ENCODE measurements at regions not wholly inside any gene's neighbourhood (a gene's known extent, or its start where the extent isn't known, plus 50 kb on each side); places are given as distances from the start of the nearest gene placed in this dataset.

DNA sequence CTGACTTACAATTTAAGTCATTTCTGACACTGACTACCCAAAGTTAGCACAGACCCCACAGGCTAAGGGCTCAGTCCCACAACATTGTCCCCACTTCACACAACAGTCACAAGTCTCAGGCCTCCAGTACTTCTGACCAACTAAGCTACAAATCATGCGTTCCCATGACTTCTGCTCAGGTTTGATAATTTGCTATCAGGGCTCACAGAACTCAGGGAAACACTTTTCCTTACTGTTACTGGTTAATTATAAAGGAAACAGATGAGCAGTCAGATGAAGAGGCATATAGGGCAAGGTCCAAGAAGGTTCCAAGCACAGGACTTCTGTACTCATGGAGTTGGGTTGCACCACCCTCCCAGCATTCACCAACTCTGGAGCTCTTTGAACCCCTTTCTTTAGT, 151.2 kb upstream of the TNR start:
- DNase-seq (ENCODE audit: low read depth): no peak

DNA sequence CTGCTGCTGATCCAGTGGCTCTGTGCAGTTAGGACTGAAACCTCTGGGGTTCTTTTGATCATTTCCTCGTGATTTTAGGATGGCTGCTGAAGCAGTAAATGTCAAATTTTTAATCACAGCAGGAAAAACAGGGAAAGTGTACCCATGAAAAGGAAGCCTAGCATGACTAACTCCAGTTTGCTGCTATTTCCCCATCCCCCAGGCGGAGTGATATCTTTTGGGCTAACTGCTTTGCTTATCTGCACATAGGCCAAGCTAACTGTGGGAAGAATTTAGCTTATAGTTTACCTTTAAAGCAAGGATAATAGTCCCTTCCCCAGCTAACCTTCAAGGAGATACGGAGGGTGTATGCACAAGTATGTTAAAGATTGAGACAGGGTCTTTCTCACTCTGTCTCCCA, 149.8 kb upstream of the TNR start:
- no peak for DNase-seq (ENCODE audit: low read depth)

DNA sequence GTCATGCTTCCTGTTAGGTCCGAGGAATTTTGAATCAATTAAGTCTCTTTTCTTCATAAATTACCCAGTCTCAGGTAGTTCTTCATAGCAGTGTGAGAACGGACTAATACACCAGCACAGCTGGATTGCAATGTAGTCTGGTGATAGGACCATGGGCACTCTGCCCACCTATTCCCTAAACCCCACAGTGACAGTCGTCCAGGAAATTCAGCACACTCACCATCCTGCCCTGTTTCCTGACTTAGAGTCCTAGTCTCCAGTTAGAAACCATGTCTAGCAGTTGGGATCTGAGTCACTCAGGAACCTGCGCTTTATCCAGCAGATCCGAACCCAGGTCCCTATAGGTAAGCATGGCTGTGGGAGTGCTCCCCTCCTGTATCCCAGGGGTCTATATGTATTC, 149.3 kb upstream of the TNR start:
- no peak for DNase-seq (ENCODE audit: low read depth)

DNA sequence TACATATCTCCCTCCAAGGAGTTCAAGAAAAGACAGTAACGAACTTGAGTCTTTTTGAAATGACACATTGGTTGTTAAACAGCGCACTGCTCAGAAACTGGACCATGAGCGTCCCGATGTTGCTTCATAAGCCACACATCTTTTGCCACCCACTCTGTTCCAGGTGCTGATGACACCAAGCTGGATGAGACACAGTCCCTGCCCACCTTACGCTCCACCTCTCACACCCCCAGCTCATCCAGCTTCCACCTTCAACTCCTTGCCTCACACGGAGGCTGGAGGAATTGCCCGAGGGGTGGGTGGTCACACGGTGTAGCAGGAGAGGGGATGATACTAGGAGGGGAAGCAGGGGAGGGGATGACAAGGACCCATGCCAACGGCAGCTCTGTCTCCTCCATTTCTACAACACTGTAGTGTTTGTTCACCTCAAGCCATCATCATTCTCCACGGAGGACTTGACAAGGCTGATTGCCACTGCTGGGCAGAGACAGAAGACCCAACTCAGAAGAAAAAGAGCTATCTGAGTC, 148.5 kb upstream of the TNR start:
- DNase-seq (ENCODE audit: low read depth): no peak

DNA sequence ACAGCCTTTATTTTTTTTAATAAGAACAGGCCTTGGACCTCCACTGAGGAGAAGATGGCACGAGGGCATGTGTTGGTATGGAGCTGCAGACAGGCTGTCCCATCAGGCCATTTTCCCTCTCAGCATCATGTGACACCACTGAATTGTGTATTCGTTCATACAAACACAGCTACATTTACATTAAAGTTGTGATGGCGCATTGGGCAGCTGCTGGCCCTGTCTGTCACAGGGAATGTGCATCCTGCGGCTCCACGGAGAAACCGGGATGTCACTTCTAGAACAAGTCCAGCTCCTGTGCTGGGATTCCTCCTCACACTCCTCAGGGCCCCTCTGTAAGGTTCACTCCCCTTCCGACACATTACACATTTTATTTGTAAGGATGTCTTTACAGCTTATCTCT, 147.6 kb upstream of the TNR start:
- no peak for DNase-seq (ENCODE audit: low read depth)

DNA sequence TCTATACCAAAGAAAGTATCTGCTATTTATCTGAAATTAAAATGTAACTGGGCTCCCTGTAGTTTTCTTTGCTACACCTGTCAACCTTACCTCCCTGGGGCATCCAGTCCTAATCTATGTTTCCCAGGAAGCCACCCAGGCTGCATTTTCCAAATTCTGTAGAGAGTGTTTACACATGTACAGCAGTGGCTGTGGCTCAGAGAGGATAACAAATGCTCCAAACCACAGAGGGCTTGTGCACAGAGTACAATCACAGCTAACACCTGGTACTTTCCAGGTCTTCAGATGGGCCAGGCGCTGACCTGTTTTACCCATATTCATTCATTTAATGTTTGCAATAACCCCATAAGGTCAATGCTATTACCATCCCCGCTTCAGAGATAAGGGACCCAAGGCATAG, 146.5 kb upstream of the TNR start:
- no peak for DNase-seq (ENCODE audit: low read depth)

DNA sequence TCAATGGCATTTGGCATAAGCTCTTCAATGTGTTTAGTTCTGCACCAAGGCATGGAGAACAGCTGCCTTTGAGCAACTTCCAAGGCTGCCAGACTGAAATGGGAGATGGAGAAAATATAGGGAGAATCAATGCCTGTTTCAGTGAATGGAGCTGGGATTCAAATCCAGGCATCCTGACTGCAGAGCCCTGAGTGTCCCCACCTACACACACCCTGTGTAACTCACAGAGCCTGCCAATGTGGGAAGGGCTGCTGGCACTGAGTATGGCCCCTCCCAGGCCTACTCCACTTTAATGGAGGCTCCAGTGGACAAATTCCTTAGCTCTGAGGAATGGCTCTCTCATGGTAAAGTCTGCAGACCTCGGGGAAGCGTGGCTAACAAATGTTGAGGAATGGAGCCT, 145.6 kb upstream of the TNR start:
- DNase-seq (ENCODE audit: low read depth): no peak

DNA sequence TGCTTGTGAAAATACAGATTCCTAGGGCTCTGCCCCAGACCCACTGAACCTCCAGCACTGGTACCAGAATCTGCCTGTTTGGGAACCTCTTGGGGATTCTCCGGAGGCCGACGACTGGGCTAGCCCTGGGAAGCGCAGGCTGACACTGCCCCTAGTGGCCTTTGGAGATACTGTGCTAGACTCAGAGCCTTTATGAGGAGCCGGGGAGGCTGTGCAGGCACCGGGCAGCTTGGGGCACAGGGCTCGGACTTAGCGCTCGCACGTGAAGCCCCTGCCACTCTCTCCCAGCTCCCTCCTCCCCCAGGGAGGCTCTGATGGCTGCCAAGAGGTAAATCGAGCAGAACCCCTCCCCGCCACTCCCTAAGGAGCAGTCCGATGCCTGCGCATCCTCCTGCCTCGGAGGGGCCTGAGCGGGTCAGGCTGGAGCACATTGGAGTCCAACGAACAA, 144.6 kb upstream of the TNR start:
- peak; percentile 45 for DNase-seq (ENCODE audit: low read depth)

DNA sequence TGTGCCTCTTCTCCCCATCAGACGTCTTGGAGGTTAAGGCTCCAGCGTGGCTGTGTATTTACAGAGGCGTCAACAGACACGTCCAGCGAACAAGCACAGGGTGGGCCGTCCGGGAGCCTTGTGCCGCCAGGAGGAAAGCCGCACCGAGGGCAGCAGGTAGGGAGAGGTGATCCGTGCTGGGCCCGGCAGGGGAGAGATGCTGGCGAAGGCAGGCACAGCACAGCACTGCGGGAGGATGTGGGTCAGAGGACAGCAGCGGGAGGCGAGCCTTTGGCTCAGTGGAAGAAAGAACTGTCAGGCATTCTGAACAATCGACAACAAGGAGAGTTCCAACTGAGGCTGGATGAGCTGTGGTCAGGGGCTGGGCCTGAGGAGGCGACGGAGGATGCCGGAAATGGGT, 144.1 kb upstream of the TNR start:
- DNase-seq (ENCODE audit: low read depth): no peak

DNA sequence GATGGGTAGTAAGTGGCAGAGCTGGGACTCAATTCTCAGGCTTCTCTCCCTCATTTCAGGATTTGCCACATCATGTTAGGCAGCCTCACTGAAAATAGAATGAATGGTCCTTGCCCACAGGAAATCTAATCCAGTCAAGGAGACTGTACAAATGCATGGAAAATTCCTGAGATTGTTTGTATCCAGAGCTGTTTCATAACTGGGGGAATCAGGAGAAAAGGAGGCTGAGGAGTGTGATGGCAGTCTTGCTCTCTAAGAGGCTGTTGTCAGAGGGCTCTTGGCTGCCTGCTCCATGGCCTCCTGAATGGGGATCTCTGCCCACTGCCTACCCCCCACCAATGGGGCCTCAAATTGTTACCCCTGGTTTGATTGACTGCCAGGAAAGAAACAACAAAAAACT, 141.9 kb upstream of the TNR start:
- DNase-seq (ENCODE audit: low read depth): no peak

DNA sequence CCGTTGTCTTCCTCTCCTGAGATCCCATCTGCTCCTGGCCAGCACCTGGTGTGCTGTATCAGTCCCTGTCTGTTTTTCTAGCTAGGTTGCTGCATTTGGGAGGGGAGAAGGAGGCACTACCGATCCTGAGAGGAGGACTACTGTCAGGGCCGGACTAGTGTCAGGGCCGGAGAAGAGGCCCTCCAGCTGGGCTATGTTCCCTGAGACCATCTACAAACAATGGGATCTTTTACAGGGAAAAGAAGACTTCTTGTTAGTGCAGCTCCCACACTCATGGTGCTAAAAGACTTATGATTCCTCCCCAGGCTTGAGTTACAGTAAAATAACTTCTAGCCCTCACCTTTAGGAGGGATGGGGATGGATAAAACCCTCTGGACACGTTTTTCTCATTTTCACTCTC, 141.0 kb upstream of the TNR start:
- DNase-seq (ENCODE audit: low read depth): no peak

DNA sequence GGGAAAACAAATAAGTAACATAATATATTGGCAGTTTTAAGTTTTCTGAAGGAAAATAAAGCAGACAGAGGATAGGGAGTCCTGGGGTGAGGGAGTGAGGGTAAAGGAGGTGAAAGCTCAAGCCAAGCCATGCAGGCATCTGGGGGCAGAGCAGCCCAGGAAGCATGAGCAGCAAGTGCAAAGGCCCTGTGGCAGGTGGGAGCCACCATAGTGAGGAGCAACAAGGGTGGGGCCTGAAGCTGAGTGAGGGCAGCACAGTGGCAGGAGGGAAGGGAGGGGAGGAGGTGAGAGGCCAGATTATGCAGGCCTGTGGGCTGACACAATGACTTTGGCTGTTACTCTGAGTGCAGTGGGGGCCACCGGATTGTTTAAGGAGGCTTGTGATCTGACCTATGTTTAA, 138.8 kb upstream of the TNR start:
- DNase-seq (ENCODE audit: low read depth): no peak

DNA sequence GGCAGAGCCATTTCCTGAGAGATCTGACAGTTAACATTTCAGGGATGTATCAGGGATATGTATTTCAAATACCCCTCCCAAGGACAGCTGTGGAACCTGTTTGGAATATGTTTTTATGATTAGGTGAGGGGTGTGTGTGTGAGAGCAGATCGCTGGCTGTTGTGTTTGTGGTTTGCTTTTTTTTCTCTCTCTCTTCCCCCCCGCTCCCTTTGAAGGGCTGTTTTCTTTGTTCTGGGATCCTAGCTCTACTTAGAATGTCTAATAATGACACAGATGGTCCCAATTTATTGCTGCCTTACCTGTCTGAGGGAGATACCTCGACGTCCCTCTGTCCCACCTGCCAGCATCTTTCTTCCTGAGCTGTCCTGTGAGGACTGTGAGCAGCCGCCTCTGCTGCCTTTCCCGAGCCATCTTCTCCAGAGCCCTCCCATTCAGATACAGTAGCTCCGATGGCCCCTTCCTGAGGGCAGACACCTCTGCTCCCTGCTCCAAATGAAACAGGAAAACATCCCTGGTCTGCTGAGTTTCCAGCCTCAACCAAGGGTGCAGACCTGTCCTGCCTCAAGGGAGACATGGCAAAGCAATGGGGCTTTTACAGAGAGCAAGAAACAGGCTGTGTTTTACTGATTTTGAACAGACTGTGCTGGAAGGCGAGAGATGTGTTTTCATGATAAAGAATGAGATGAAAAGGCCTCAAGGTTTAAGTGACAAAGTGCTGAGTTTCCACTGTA, 138.0 kb upstream of the TNR start:
- no peak for DNase-seq (ENCODE audit: low read depth)

DNA sequence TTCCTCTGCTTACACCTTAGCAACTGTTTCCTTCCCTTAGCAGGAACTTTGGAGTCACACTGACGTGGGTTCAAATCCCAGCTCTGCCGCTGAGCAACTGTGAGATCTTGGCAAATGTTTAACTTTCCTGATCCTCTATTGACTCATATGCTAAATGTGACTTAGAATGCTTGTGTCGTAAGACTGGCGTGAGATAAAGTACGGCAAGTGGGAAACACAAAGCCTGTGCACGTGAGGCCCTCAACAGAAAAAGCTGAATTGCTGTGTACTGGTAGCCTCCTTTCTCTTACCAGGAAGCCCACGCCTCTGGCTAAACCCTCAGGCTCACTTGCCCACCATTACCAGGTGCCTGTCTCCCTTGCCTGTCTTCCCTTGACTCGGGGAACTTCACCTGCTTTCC, 135.4 kb upstream of the TNR start:
- no peak for DNase-seq (ENCODE audit: low read depth)

DNA sequence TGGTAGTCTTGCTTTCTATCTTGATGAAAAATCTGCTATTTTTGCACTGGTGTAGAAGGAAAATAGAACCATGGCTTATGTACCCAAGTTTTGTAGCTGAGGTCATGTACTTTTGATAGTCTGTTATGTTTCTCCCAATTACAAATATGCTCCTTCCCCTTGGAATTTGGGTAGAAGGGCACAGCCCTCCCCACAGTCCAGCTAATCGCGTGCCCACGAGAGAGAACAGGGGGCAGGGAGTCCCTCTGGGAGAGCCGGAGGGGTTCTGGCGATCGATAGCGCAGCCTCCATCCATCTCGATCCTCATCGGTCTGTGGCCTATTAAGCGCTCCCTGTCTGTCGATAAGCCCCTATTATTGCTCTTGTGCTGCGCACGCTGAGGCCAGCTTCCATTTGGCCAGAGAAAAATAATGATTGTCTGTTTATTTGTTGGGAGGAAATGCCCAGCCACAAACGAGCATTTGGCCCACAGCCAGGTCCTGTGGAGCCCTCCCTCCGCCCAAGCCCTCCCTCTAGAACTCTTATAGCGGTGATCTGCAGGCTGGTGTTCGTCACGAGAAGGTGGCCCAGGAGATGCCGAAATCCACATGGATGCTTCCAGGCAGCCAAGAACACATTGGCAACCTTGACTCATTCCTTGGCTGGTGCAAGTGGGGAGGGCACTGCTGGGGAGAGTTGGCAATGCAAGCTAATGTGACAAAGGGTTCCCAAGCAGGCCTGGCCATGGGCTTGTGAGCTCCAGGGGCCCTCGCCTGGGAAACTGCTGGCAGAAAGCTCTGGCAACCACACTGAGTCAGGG, 134.7 kb upstream of the TNR start:
- DNase-seq (ENCODE audit: low read depth): peak; percentile 3

DNA sequence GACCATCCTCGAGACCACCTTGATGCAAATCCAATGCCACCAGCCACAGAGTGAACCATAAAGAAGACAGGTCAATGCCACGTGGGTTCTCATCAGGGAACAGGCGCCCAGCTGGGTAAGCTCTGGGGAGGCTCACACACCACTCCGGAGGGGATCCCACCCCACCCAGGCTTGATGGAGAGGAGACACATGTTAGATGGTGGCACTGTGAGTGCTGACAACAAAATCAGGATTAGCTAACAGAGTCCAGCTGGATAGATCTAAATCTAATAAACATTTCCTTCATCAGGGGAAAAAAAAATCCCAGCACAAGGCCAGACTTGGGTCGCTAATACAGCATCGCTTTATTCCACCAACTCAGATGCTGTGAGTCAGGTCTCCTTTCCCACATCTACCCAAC, 132.2 kb upstream of the TNR start:
- DNase-seq (ENCODE audit: low read depth): no peak

DNA sequence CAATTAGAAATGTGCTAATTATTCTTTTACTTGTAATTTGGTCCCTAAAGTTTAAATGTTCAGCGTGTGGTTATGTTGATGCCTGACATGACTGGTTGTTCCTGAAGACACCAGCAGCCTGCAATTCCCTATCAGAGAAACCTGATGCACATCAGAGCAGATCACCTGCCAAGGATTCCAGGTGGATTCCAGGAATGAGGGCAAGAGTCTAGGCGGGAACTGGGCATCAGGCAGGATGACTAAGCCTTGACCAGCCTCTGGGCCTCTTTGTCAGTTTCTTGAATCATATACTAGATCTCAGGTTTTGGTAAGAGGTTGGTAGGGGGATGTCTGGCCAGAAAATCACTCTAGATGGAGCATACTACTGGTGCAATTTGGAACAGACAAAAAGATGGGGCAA, 130.7 kb upstream of the TNR start:
- DNase-seq (ENCODE audit: low read depth): no peak

DNA sequence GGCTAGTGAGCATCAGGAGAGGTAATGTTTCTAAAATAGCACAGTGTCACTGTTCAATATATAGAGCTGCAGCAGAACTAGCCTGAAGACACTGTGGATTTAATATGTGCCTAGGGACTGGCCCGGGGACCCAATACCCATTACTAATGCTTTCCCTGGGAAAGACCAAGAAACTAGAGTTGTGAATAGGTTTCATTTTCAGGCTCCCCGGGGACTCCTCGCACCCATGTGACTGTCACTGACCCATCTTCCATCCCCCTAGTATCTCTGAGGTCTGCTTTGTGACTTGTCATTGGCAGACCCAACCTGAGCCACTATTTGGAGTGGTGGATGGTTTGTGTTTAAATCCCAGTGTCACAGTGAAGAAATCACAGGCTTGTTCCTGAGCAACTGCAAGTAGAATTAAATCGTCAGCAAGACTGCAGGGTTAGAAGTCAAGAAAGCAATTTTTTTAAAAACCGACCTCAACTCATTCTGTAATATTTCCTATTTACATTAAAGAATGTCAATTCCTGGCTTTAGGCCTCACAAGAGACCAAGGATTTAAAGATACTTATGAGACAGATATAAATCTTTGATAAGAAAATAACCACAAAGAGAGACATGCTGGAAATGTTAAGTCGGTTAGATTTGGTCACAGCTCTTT, 130.0 kb upstream of the TNR start:
- no peak for DNase-seq (ENCODE audit: low read depth)

DNA sequence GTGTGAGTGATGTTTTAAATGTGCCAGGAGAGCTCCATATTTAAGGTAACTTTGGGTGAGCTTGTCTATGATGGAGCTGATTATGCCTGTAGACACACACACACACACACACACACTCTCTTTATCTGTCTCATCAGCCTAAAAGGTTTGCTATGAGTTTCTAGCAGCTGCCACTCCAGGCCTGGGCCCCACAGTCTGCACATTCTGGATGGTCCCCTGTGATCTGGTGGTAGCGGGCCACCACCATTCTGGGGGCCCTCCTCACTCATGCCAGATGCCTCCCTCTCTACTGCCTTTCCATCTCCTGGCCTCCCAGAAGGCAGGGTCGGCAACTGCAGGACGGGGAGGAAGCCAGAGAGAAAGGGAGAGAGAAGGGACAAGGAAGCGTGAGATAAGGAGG, 129.2 kb upstream of the TNR start:
- no peak for DNase-seq (ENCODE audit: low read depth)

DNA sequence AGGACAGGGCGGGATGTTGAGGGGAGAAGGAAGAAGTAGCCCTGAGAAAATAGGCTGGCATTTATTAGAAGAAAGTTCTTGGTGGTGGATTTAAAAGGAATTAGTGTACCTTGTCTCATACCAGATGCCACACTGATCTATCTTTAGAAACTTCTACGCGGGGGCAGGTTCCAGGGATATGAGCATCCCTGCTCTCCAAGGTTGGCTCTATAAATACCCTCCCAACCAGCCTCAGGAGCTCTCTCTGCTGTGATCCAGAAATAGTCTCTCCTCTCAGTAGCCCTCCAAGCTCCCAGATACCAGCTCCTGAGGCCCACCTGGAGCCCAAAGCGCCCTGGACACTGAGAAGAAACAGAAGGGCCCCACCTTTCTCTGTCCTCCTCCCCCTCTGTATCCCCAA, 128.3 kb upstream of the TNR start:
- DNase-seq (ENCODE audit: low read depth): no peak

DNA sequence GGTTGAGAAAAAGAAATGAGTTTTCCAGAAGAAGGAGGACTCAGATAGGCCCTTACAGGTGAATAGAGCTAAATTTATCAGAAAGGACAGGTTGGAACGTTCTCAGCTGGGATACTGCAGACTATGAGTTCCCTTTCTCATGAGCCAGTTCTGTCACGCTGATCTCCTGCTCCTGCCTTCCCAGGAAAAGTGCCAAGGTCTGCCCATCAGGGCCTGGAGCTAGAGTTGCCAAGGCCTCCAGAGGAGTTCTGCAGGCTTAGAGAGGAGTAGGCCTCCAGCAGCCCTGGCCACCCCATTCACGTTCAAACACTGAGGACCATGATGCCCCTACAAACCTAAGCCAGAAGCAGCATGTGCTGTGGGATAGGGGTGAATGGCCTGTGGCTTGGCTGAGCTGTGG, 126.8 kb upstream of the TNR start:
- DNase-seq (ENCODE audit: low read depth): no peak

DNA sequence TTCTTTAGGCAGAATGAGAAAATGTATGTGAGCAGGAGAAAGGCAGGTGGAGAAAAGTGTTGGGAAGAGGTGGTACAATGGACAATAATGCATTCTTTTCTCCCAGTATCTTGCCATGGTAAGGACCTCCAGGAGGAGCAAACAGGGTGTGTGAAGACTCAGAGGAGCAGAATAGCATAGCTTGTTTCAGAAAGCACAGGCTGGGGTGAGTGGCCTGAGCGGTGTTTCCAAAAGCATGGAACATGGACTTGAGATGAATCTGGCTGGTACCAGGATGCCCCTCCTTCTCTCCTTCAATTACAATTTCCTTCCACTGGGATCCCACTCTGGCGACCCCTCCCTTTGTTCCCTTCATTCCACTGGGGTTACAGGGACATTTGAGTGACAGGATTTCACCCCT, 123.4 kb upstream of the TNR start:
- no peak for DNase-seq (ENCODE audit: low read depth)
